Fibroblast of lung (primary cell): ENCODE measurements at regions not wholly inside any gene's neighbourhood (a gene's known extent, or its start where the extent isn't known, plus 50 kb on each side); places are given as distances from the start of the nearest gene placed in this dataset.

Experiments
- DNase-seq, 2 donors: peaks; one replicate each; pipeline versions ENCODE4 v3.0.0 to v3.0.0-alpha.2; 2010; ENCODE audit warnings: low read depth in 2 of 2
- H2AFZ ChIP-seq: 2 replicates; pipeline ENCODE4 v1.5.1; 2012; ENCODE audit warnings: low read length, control low read depth, inconsistent platforms
- H3K27ac ChIP-seq: 2 replicates; pipeline ENCODE4 v1.5.1; 2011; ENCODE audit warnings: low read length, control low read depth; ENCODE audit not compliant: insufficient read depth
- H3K27me3 ChIP-seq: 2 replicates; pipeline ENCODE4 v1.5.1; 2011; ENCODE audit warnings: mild to moderate bottlenecking, low read length; ENCODE audit not compliant: control insufficient read depth, insufficient read depth
- H3K36me3 ChIP-seq: 2 replicates; pipeline ENCODE4 v1.5.1; 2011; ENCODE audit warnings: low read length; ENCODE audit not compliant: control insufficient read depth, insufficient read depth
- H3K4me1 ChIP-seq: 2 replicates; pipeline ENCODE4 v1.5.1; 2011; ENCODE audit warnings: low read length; ENCODE audit not compliant: control insufficient read depth, insufficient read depth; ENCODE audit errors: extremely low read depth
- H3K4me2 ChIP-seq: 2 replicates; pipeline ENCODE4 v1.5.1; 2011; ENCODE audit warnings: low read length, control low read depth; ENCODE audit not compliant: insufficient read depth; ENCODE audit errors: extremely low read depth
- H3K4me3 ChIP-seq, 4 experiments: fragments of 200-600 bp in 1 of 4; sonication (generic) in 1 of 4; replicated peaks in 1 of 4; 2 replicates each; pipeline ENCODE4 v1.5.1; 2011 to 2016; ENCODE audit warnings: low read length in 4 of 4, low read depth in 3 of 4, mild to moderate bottlenecking in 3 of 4, control low read depth in 2 of 4, inconsistent platforms in 1 of 4, mixed read lengths in 1 of 4; ENCODE audit not compliant: insufficient read depth in 1 of 4; ENCODE audit errors: control extremely low read depth in 1 of 4
- H3K79me2 ChIP-seq: 2 replicates; pipeline ENCODE4 v1.5.1; 2012; ENCODE audit warnings: mild to moderate bottlenecking, low read length, inconsistent platforms; ENCODE audit not compliant: control insufficient read depth, insufficient read depth
- H3K9ac ChIP-seq: 2 replicates; pipeline ENCODE4 v1.5.1; 2011; ENCODE audit warnings: mild to moderate bottlenecking, low read length, control low read depth; ENCODE audit not compliant: insufficient read depth
- H3K9me3 ChIP-seq: 2 replicates; pipeline ENCODE4 v1.5.1; 2012; ENCODE audit warnings: low read depth, low read length; ENCODE audit not compliant: control insufficient read depth, insufficient read depth
- H4K20me1 ChIP-seq: 2 replicates; pipeline ENCODE4 v1.5.1; 2011; ENCODE audit warnings: low read length; ENCODE audit not compliant: control insufficient read depth, insufficient read depth; ENCODE audit errors: extremely low read depth
- EZH2 ChIP-seq: IDR thresholded peaks from 2 replicates; pipeline ENCODE4 v1.5.1; 2012; ENCODE audit warnings: low read length, control low read depth, mild to moderate bottlenecking; ENCODE audit errors: missing control alignments
- TF ChIP-seq, protein P1 (sequence below), 2 donors: IDR thresholded peaks in 1 of 2; conservative IDR thresholded peaks in 1 of 2; 1 replicate in 1 of 2; 2 replicates in 1 of 2; pipeline ENCODE4 v1.5.1; 2011 to 2012; ENCODE audit warnings: low read length in 2 of 2, control low read depth in 1 of 2, inconsistent platforms in 1 of 2, low read depth in 1 of 2, mild to moderate bottlenecking in 1 of 2

DNA sequence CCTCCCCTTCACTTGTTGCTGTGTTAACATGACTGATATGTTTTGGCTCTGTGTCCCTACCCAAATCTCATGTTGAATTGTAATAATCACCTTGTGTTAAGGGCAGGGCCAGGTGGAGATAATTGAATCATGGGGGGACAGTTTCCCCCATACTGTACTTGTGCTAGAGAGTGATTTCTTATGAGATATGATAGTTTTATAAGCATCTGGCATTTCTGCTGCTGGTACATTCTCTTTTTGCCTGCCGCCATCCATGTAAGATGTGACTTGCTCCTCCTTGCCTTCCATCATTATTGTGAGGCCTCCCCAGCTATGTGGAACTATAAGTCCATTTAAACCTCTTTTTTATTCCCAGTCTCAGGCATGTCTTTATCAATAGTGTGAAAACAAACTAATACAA lies 185.0 kb downstream of the TBX18 start:
- H3K9me3 ChIP-seq = no peaks in the 10 kb centered on the region
- no peaks in the 10 kb centered on the region for H3K4me1 ChIP-seq
- H3K79me2 ChIP-seq = no peaks in the 10 kb centered on the region
- no peak overlapping the region for H3K4me2 ChIP-seq
- no peak overlapping the region for H3K4me3 ChIP-seq
- no peak overlapping the region for H2AFZ ChIP-seq
- H3K36me3 ChIP-seq = no peaks in the 10 kb centered on the region
- no peak for DNase-seq
- H3K27ac ChIP-seq = no peak overlapping the region
- no peak overlapping the region for H3K9ac ChIP-seq
- H4K20me1 ChIP-seq = no peaks in the 10 kb centered on the region
- H3K27me3 ChIP-seq = no peaks in the 10 kb centered on the region
- TF ChIP-seq, protein P1, sequence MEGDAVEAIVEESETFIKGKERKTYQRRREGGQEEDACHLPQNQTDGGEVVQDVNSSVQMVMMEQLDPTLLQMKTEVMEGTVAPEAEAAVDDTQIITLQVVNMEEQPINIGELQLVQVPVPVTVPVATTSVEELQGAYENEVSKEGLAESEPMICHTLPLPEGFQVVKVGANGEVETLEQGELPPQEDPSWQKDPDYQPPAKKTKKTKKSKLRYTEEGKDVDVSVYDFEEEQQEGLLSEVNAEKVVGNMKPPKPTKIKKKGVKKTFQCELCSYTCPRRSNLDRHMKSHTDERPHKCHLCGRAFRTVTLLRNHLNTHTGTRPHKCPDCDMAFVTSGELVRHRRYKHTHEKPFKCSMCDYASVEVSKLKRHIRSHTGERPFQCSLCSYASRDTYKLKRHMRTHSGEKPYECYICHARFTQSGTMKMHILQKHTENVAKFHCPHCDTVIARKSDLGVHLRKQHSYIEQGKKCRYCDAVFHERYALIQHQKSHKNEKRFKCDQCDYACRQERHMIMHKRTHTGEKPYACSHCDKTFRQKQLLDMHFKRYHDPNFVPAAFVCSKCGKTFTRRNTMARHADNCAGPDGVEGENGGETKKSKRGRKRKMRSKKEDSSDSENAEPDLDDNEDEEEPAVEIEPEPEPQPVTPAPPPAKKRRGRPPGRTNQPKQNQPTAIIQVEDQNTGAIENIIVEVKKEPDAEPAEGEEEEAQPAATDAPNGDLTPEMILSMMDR (conservative IDR thresholded peaks at IDR 0.05 in 1 of 2, IDR thresholded peaks at IDR 0.05 in 1 of 2; ENCODE audit: low read depth in 1 of 2, low read length in 2 of 2) = no peak
- no peak for TF ChIP-seq EZH2

DNA sequence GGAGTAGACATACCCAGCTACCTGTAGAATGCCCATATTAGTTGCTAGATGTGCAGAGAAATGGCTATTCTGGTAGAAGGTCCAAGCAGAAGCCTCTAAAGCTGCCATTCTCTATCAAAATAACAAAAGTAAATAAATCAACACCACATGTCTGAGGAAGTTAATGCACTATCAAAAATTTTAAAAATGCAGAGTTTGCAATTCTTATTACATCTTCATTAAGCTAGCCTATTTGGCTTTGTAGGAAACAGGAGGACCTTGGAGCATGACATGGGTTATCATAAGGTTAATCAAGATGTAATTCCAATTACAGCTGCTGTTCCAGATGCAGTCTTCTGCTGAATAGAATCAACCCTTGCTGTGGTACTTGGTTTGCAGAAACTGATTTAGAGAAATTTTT lies 188.4 kb downstream of the TBX18 start:
- no peak overlapping the region for H3K4me2 ChIP-seq
- H2AFZ ChIP-seq = no peak overlapping the region
- H3K79me2 ChIP-seq = no peaks in the 10 kb centered on the region
- no peak overlapping the region for H3K4me3 ChIP-seq
- no peak overlapping the region for H3K27ac ChIP-seq
- no peak for DNase-seq
- no peaks in the 10 kb centered on the region for H3K9me3 ChIP-seq
- no peaks in the 10 kb centered on the region for H3K4me1 ChIP-seq
- H4K20me1 ChIP-seq = no peaks in the 10 kb centered on the region
- no peaks in the 10 kb centered on the region for H3K36me3 ChIP-seq
- H3K9ac ChIP-seq = no peak overlapping the region
- TF ChIP-seq EZH2 = no peak
- TF ChIP-seq, protein P1 (conservative IDR thresholded peaks at IDR 0.05 in 1 of 2, IDR thresholded peaks at IDR 0.05 in 1 of 2; ENCODE audit: low read depth in 1 of 2, low read length in 2 of 2) = no peak
- no peaks in the 10 kb centered on the region for H3K27me3 ChIP-seq

DNA sequence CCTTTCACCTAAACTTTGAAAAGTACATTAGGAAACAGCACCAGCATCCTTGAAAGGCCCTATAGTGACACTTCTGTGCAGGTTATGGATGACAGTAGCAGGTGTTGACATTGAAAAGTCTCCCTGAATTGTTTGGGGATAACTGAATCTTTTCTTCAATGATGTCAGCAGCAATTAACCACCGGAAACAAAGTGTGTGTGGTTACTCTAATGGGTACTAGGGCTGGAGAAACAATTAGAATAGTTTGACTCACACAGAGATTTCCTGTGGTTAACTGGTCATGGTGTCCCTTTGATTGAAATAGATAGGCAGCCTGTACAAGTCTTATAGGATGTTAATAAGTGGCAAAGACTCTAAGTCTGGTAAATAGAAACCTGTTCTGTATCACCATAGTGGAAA lies 189.1 kb downstream of the TBX18 start:
- Histone ChIP-seq H2AFZ (no peak overlapping the region), H3K9ac (no peak overlapping the region), H3K79me2 (no peaks in the 10 kb centered on the region), H3K27ac (no peak overlapping the region), H4K20me1 (no peaks in the 10 kb centered on the region), H3K9me3 (no peaks in the 10 kb centered on the region), H3K4me3 (no peak overlapping the region), H3K4me2 (no peak overlapping the region), H3K36me3 (no peaks in the 10 kb centered on the region), H3K27me3 (no peaks in the 10 kb centered on the region), H3K4me1 (no peaks in the 10 kb centered on the region)
- TF ChIP-seq EZH2 = no peak
- TF ChIP-seq, protein P1 (conservative IDR thresholded peaks at IDR 0.05 in 1 of 2, IDR thresholded peaks at IDR 0.05 in 1 of 2; ENCODE audit: low read depth in 1 of 2, low read length in 2 of 2) = no peak
- peak in 1 of 2 donors; percentile 81 for DNase-seq
